Activated CD8-positive, alpha-beta memory T cell treated with anti-CD3 and anti-CD28 coated beads for 1 hour (primary cell): ENCODE measurements at regions not wholly inside any gene's neighbourhood (a gene's known extent, or its start where the extent isn't known, plus 50 kb on each side); places are given as distances from the start of the nearest gene placed in this dataset.
"Not testable (repeated sequence)": the region's sequence is repeated elsewhere in the genome, so short reads cannot be mapped to it uniquely, and the experiment has no call there.

ENCODE experiments used
- DNase-seq, 2 donors: peaks; one replicate each; pipeline ENCODE4 v3.0.0-alpha.2; 2020; ENCODE audit warnings: low read depth in 1 of 2; ENCODE audit errors: extremely low read depth in 1 of 2

GRCh38 chr4:164293203-164293602, 460.7 kb upstream of the SMIM31 start:
- DNase-seq, result no peak

- no peak for DNase-seq
Observed at GRCh38 chr4:164293743-164294142, 460.2 kb upstream of the SMIM31 start.

DNA sequence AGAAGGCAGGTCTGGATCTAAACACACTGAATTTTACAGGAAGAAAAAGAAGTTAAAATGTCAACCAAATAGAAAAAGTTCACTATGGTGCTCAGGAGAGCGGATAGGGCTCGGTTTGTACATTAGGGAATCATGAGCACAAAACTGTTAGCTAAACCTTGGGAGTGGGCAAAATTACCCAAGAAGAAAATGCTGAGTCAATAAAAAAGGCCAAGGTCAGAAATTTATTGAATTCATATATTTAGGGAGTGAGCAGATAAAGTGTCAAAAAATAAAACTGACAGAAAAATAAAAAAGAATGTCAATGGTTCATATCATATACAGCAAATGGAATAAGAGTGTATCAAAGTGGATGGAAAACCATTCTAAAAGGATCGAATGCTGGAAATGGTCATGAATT, 452.5 kb upstream of the SMIM31 start:
- no peak for DNase-seq

- DNase-seq, result no peak
Observed at GRCh38 chr4:164304101-164304639, 449.8 kb upstream of the SMIM31 start.

DNA sequence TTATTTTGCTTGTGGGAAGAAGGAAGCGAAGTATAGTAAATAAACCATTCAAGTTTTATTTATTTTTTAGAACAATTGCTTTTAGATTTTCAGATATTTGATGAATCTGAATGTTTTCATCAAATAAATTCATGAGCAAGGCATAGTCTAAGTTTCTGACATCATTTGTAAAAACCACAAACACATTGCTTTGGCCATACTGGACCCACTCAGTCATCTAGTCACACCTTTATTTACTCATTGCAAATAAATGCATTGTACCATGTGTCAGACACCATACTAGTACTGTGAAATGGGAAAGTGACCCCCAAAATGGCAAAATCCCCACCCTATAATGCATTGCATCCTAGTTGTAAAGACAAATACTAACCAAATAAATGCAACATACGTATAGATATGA, 449.1 kb upstream of the SMIM31 start:
- no peak for DNase-seq

DNA sequence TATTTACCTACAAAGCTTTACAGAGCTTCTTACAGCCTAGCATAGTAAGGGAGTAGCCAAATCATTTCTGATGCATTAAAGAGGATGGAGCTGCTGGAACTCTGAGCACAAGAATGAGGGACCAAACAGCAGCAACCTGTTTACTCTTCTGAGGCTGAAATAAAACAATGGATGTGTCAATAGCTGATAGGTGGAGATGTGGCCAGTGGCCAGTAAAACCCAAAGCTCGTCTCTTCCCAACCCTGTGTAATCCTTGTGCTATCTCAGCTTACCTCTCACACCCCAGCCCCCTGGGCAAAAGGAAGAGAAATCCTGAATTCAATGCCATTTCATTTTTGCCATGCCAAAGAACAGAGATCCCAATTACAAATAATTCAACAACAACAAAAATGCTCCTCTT, 446.7 kb upstream of the SMIM31 start:
- no peak for DNase-seq

DNA sequence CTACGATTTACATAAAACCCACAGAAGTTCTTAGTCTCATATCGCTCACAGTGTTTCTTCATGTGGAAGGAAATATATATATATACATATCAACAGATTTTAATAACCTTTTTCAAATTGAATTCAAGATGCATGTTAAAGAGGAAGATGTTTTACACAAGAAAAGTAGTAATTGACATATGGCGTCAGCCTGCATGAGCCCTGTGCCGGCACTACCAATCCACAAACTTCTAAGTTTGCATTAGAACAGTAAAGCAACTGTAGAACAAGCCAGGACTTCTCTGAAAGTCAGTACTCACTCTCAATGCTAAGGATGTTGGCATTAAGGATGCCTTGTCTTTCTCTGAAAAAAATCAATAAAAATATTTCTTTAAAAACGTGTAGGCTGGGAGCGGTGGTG, 441.3 kb upstream of the SMIM31 start:
- no peak for DNase-seq

DNA sequence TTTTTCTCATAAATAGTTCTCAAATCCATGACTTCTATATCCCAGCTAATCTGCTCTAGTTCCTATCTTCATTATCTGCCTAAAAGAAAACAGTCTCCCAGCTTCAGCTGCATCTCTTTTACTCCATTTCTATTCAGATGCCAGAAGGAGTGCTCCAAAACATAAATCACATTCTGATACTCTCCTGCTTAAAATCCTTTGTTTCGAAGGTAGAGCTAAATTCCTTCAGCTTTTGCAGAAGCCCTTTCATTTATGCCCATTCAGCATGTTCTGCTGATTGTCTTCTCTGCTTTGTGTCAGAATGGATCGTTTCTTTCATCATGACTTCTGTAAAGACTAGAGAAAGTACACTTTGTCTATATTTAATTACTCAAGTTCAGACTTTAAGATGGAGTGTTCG, 440.1 kb upstream of the SMIM31 start:
- no peak for DNase-seq

DNA sequence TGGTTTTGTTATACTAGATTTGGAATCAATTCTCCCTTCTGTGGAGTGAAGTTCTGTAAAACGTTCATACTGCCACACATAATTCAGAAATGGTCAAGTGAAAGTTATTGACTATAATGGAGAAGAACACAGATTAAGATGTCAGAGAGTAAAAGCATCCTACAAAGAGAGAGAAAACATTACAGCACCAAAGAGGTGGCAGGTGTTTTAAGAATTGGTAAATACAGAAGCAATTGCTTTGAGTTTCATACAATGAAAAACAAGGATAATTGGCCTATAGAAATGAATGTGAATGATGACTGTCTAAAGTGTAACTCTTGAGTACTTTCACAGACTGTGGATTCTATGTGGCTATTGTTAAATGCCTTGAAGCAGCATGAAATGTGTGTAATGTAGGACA, 435.6 kb upstream of the SMIM31 start:
- DNase-seq, result no peak

- no peak for DNase-seq
Observed at GRCh38 chr4:164319688-164320087, 434.2 kb upstream of the SMIM31 start.

DNA sequence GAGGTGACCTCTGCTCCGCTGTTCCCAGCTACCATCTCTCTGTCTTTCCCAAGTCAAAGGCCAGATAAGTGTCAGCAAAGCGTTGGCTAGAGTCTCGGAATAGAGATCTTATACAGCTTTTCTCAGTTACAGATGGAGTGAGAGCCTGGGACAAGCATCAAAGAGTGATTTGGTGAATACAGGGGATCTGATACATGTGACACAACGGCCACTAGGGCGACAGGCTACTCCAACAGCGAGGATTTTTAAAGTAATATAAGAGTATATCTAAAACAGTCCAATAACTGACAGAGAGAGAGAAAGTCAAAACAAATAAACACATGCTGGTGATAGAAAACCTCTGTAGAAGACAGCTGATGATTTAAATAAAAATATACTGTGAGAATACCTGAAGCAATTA, 433.1 kb upstream of the SMIM31 start:
- DNase-seq, result no peak

DNA sequence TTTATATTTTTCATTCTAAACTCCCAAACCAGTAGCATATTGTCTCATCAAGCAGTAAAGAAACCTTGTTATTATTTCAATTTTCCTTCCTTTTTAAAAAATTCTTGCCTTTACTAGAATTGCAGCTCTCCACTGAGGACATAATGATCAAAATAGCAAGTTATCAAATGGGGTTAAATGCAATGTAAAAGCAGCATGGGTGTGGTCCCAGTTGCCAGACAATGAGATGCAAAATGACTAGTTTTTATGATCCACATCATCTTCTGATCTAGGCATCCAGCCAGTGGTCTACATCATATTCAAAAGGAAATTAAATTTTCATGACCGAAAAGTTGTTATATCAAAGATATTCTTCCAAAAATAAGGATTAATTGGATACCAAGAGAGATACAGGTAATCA, 427.9 kb upstream of the SMIM31 start:
- no peak for DNase-seq

DNA sequence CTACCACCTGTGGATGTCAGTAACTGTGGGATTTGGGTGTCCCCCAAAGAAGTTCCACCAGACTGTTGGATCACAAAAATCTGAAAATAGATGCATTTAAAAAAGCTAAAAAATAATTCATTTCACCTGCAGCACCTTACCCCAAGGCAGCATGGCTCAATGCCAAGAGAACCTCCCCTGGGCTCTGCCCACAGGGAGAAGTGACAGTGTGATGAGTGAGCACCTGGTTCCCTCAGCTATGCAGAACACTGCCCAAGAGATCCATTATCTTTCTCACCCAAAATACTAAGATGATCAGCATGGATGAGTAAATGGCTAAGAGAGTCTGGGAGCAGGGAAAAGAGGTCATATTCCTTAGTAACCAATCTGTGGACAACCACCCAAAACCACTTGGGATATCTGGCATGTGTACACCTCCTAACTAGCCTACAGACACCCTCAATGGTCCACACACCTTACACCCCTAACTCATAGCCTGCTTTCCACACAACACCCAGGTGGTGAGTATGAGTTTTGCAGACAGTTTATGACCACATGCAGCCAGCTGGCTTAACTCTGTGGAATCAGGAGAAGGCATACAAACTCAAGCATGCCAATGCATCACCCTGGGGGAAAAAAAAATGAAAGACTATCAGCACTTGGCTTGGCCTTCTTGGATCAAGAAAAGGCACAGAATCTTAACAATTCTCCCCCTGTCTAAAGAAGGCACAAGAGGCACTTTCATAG, 416.5 kb upstream of the SMIM31 start:
- DNase-seq, result no peak

- DNase-seq, result no peak
Observed at GRCh38 chr4:164343472-164343976, 410.4 kb upstream of the SMIM31 start.

- no peak for DNase-seq
Observed at GRCh38 chr4:164345756-164346155, 408.2 kb upstream of the SMIM31 start.

DNA sequence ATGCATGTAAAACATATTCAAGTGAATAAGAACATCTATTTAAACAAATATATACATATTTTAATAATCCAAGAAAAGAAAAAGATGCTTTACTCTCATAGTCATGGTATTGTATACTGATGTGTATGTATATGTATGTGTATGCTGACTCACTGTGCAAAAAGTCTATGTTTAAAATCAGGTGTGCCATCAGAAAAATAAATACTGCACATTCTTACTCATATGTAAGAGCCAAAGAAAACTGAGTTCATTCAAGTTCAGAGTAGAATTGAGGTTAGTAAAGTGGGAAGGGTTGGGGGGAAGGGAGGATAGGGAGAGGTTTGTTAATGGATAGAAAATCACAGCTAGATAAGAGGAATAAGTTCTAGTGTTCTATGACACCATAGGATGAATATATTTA, 403.9 kb upstream of the SMIM31 start:
- no peak for DNase-seq

- not testable (repeated sequence) for DNase-seq
Observed at GRCh38 chr4:164350716-164351115, 403.2 kb upstream of the SMIM31 start.

DNA sequence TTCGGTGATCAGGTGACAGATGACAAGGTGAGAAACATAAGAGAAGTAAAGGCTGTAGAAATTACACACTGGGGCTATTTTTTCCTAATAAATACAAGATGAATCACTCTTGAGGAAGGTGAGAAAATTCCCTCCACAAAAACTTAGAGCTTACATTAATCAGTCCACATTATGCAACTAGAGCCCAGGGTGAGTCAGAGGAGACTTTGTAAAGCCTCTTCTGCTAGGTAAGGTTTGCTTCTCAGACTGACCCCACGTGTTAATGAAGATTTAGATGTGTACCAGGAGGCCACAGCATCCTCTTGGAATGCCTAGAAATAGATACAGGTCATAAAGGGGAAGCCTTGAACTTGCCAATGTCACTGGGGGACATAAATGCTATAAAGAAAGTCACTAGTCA, 396.0 kb upstream of the SMIM31 start:
- no peak for DNase-seq

GRCh38 chr4:164358400-164358799, 395.5 kb upstream of the SMIM31 start:
- no peak for DNase-seq

GRCh38 chr4:164359881-164360280, 394.1 kb upstream of the SMIM31 start:
- DNase-seq, result no peak

GRCh38 chr4:164368894-164369293, 385.0 kb upstream of the SMIM31 start:
- no peak for DNase-seq

DNA sequence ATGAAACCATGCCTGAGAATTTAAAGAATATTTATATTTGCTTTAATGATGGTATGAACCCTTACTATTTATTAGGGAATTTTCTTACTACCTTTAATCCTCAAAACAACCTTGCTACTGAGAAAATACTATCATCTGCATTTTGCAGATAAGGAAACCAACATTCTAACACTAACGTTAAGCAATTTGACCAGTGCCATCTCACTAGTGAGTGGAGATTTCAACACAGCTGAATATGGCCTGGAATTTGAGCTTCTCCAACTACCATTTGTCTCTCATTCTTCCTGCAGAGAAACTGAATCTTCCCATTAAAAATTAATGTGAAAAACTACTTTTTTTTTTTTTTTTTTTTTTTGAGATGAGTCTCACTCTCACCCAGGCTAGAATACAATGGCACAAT, 380.9 kb upstream of the SMIM31 start:
- DNase-seq, result no peak

DNA sequence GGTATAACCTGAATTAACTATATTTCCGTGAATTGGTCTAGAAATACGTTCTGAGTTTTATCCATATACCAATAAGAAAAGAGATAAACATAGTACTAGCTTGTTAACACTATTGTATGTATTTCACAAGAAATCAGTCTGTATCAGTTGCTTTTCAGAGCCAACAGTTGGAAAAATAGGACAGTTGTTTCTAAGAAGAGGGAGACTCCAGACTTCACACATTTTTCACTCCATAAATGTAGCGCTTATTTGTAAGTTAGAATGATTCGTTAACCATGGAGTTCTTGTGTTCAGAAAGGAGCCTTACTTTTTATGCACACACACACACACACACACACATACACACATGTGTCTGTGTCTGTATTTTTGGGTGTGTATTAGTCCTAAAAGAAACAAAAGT, 376.7 kb upstream of the SMIM31 start:
- DNase-seq, result no peak
